GM23338 (cell line): ENCODE measurements at regions not wholly inside any gene's neighbourhood (a gene's known extent, or its start where the extent isn't known, plus 50 kb on each side); places are given as distances from the start of the nearest gene placed in this dataset.

Experiments
- ATAC-seq: fragments of 200-7000 bp; cut with Tn5 transposase; 3 replicates; pipeline ENCODE4 v1.9.1; 2020
- DNase-seq: peaks from one replicate; pipeline ENCODE4 v3.0.0-alpha.2; 2015; ENCODE audit warnings: low spot score
- H2AFZ ChIP-seq: fragments of 200-600 bp; sonication (generic); 2 replicates; pipeline ENCODE4 v1.8.0; 2016; ENCODE audit warnings: antibody characterized with exemption, mild to moderate bottlenecking, moderate library complexity
- H3F3A ChIP-seq: fragments of 200-600 bp; sonication (generic); replicated peaks from 2 replicates; pipeline ENCODE4 v1.8.0; 2017; ENCODE audit warnings: antibody characterized with exemption, mixed run types, low read depth
- H3K27ac ChIP-seq: fragments of 200-600 bp; sonication (generic); 2 replicates; pipeline ENCODE4 v1.6.1; 2016; ENCODE audit warnings: low read depth
- H3K27me3 ChIP-seq: fragments of 200-600 bp; sonication (generic); 2 replicates; pipeline ENCODE4 v1.8.0; 2016; ENCODE audit warnings: mild to moderate bottlenecking, mixed run types, moderate library complexity; ENCODE audit not compliant: insufficient read depth
- H3K36me3 ChIP-seq: fragments of 200-600 bp; sonication (generic); 2 replicates; pipeline ENCODE4 v1.8.0; 2016; ENCODE audit warnings: mild to moderate bottlenecking; ENCODE audit not compliant: insufficient read depth
- H3K4me1 ChIP-seq: fragments of 200-600 bp; sonication (generic); 2 replicates; pipeline ENCODE4 v1.8.0; 2016; ENCODE audit warnings: mild to moderate bottlenecking, moderate library complexity; ENCODE audit not compliant: insufficient read depth
- H3K4me2 ChIP-seq: fragments of 200-600 bp; sonication (generic); 2 replicates; pipeline ENCODE4 v1.7.1; 2017; ENCODE audit warnings: mixed run types
- H3K4me3 ChIP-seq: fragments of 200-600 bp; sonication (generic); 2 replicates; pipeline ENCODE4 v1.6.1; 2016; ENCODE audit warnings: mixed run types
- H3K79me2 ChIP-seq: fragments of 200-600 bp; sonication (generic); replicated peaks from 2 replicates; pipeline ENCODE4 v1.8.0; 2017; ENCODE audit warnings: mild to moderate bottlenecking; ENCODE audit not compliant: insufficient read depth
- H3K9me2 ChIP-seq: fragments of 200-600 bp; sonication (generic); 2 replicates; pipeline ENCODE4 v1.8.0; 2017; ENCODE audit not compliant: insufficient read depth
- H4K20me1 ChIP-seq: fragments of 200-600 bp; sonication (generic); replicated peaks from 2 replicates; pipeline ENCODE4 v1.8.0; 2017; ENCODE audit warnings: mild to moderate bottlenecking; ENCODE audit not compliant: insufficient read depth
- H3K27ac Mint-ChIP-seq: 2 replicates; pipeline ENCODE4 v1.8.0; 2020; ENCODE audit warnings: inconsistent platforms, mild to moderate bottlenecking, moderate library complexity, mixed read lengths
- H3K27me3 Mint-ChIP-seq: 3 replicates; pipeline ENCODE4 v1.8.0; 2022; ENCODE audit warnings: low read depth, mild to moderate bottlenecking, moderate library complexity, mixed read lengths, inconsistent platforms; ENCODE audit not compliant: insufficient read depth, poor library complexity
- H3K36me3 Mint-ChIP-seq: 3 replicates; pipeline ENCODE4 v1.8.0; 2021; ENCODE audit warnings: low read depth, mild to moderate bottlenecking, inconsistent platforms, moderate library complexity, mixed read lengths
- H3K4me1 Mint-ChIP-seq: 3 replicates; pipeline ENCODE4 v1.8.0; 2020; ENCODE audit warnings: mild to moderate bottlenecking, inconsistent platforms, mixed read lengths
- H3K4me3 Mint-ChIP-seq: 3 replicates; pipeline ENCODE4 v1.8.0; 2021; ENCODE audit warnings: moderate library complexity, mild to moderate bottlenecking, inconsistent platforms, mixed read lengths
- H3K9me3 Mint-ChIP-seq: 3 replicates; pipeline ENCODE4 v1.8.0; 2020; ENCODE audit warnings: moderate library complexity, mild to moderate bottlenecking, inconsistent platforms, mixed read lengths
- CREB1 ChIP-seq: fragments of 250-450 bp; sonication (Bioruptor Pico); IDR thresholded peaks from 2 replicates; pipeline ENCODE4 v1.5.0; 2020; ENCODE audit warnings: low read depth, mild to moderate bottlenecking, moderate library complexity
- EZH2 ChIP-seq: fragments of 200-600 bp; sonication (generic); IDR thresholded peaks from one replicate; pipeline ENCODE4 v1.8.0; 2017; ENCODE audit warnings: antibody characterized with exemption, mild to moderate bottlenecking, low read depth; ENCODE audit not compliant: unreplicated experiment
- EZH2phosphoT487 ChIP-seq: fragments of 200-600 bp; sonication (generic); IDR thresholded peaks from one replicate; pipeline ENCODE4 v1.8.1; 2018; ENCODE audit warnings: antibody characterized with exemption; ENCODE audit not compliant: unreplicated experiment
- NANOG ChIP-seq: IDR thresholded peaks from 2 replicates; pipeline ENCODE4 v1.6.1; 2016; ENCODE audit warnings: antibody characterized with exemption, borderline replicate concordance
- POLR2AphosphoS5 ChIP-seq: IDR thresholded peaks from 2 replicates; pipeline ENCODE4 v1.6.1; 2016; ENCODE audit warnings: antibody characterized with exemption, low read depth
- STAT1 ChIP-seq: IDR thresholded peaks from one replicate; pipeline ENCODE4 v1.6.1; 2016; ENCODE audit warnings: antibody characterized with exemption; ENCODE audit not compliant: unreplicated experiment
- ZNF114 ChIP-seq: fragments of 250-450 bp; sonication (Bioruptor Pico); IDR thresholded peaks from 2 replicates; pipeline ENCODE4 v1.5.0; 2020; ENCODE audit warnings: mild to moderate bottlenecking, moderate library complexity
- ZNF331 ChIP-seq: fragments of 250-450 bp; sonication (Bioruptor Pico); IDR thresholded peaks from 2 replicates; pipeline ENCODE4 v1.5.0; 2020; ENCODE audit warnings: low read depth, mild to moderate bottlenecking, moderate library complexity
- TF ChIP-seq, protein P1 (sequence below): IDR thresholded peaks from one replicate; pipeline ENCODE4 v1.6.1; 2018; ENCODE audit warnings: antibody characterized with exemption; ENCODE audit not compliant: unreplicated experiment
- TF ChIP-seq, protein P2 (sequence below): fragments of 250-450 bp; sonication (Bioruptor Pico); IDR thresholded peaks from 2 replicates; pipeline ENCODE4 v1.5.0; 2020; ENCODE audit warnings: mild to moderate bottlenecking, moderate library complexity
- TF ChIP-seq, protein P3 (sequence below): IDR thresholded peaks from 2 replicates; pipeline ENCODE4 v1.6.1; 2016; ENCODE audit warnings: antibody characterized with exemption

DNA sequence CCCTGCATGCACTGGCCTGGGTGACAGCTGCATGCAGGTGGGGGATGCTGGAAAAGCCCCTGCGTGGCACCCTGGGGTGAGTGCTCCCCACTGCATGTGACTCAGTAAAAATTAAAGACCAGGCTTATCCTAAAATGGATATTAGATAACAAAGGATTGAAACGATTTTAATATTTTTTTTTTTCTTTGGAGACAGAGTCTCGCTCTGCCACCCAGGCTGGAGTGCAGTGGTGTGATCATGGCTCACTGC, 334.9 kb downstream of the C16orf95 start (continued):
- TF ChIP-seq, protein P1, sequence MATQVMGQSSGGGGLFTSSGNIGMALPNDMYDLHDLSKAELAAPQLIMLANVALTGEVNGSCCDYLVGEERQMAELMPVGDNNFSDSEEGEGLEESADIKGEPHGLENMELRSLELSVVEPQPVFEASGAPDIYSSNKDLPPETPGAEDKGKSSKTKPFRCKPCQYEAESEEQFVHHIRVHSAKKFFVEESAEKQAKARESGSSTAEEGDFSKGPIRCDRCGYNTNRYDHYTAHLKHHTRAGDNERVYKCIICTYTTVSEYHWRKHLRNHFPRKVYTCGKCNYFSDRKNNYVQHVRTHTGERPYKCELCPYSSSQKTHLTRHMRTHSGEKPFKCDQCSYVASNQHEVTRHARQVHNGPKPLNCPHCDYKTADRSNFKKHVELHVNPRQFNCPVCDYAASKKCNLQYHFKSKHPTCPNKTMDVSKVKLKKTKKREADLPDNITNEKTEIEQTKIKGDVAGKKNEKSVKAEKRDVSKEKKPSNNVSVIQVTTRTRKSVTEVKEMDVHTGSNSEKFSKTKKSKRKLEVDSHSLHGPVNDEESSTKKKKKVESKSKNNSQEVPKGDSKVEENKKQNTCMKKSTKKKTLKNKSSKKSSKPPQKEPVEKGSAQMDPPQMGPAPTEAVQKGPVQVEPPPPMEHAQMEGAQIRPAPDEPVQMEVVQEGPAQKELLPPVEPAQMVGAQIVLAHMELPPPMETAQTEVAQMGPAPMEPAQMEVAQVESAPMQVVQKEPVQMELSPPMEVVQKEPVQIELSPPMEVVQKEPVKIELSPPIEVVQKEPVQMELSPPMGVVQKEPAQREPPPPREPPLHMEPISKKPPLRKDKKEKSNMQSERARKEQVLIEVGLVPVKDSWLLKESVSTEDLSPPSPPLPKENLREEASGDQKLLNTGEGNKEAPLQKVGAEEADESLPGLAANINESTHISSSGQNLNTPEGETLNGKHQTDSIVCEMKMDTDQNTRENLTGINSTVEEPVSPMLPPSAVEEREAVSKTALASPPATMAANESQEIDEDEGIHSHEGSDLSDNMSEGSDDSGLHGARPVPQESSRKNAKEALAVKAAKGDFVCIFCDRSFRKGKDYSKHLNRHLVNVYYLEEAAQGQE, result no peak
- no peak for TF ChIP-seq ZNF114 (CRISPR knock-in tag)

DNA sequence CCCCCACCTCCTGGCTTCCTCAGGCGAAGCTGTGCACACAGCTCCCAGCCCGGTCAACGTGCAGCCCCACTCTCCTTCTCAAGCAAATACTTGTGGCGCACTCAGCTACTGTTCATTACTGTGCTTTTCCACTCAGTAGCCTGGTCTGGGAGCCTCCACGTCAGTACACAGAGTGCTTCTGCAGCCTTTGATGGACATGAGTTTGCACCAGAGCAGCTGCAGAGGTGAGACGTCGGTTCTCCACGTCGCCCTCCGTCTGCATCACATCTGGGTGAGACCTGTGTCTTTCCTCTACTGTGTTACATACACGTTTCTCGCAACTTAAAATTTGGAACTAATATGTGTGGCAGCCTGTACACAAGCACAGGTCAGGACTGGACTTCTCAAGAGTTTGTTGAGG, 334.3 kb downstream of the C16orf95 start:
- H3K4me3 ChIP-seq, result no peak overlapping the region
- DNase-seq (no peak), ATAC-seq (no peak)
- Mint-ChIP-seq H3K27me3 (peaks cover 18% of the 10 kb centered on the region), H3K9me3 (peaks cover 11% of the 10 kb centered on the region; the same call in 2 of the 3 replicates), H3K36me3 (peaks cover 3% of the 10 kb centered on the region; the same call in 2 of the 3 replicates), H3K4me3 (no peak overlapping the region), H3K27ac (no peak overlapping the region), H3K4me1 (peaks cover 7% of the 10 kb centered on the region)
- H3K9me2 ChIP-seq, result no peaks in the 10 kb centered on the region
- H4K20me1 ChIP-seq, result no peaks in the 10 kb centered on the region
- no peak overlapping the region for H2AFZ ChIP-seq
- no peak overlapping the region for H3K4me2 ChIP-seq
- no peaks in the 10 kb centered on the region for H3K4me1 ChIP-seq
- H3K79me2 ChIP-seq, result no peaks in the 10 kb centered on the region
- no peaks in the 10 kb centered on the region for H3K36me3 ChIP-seq
- H3K27ac ChIP-seq, result no peak overlapping the region
- no peaks in the 10 kb centered on the region for H3K27me3 ChIP-seq
- no peaks in the 10 kb centered on the region for H3F3A ChIP-seq
- TF ChIP-seq, protein P1, result no peak
- TF ChIP-seq, protein P2, sequence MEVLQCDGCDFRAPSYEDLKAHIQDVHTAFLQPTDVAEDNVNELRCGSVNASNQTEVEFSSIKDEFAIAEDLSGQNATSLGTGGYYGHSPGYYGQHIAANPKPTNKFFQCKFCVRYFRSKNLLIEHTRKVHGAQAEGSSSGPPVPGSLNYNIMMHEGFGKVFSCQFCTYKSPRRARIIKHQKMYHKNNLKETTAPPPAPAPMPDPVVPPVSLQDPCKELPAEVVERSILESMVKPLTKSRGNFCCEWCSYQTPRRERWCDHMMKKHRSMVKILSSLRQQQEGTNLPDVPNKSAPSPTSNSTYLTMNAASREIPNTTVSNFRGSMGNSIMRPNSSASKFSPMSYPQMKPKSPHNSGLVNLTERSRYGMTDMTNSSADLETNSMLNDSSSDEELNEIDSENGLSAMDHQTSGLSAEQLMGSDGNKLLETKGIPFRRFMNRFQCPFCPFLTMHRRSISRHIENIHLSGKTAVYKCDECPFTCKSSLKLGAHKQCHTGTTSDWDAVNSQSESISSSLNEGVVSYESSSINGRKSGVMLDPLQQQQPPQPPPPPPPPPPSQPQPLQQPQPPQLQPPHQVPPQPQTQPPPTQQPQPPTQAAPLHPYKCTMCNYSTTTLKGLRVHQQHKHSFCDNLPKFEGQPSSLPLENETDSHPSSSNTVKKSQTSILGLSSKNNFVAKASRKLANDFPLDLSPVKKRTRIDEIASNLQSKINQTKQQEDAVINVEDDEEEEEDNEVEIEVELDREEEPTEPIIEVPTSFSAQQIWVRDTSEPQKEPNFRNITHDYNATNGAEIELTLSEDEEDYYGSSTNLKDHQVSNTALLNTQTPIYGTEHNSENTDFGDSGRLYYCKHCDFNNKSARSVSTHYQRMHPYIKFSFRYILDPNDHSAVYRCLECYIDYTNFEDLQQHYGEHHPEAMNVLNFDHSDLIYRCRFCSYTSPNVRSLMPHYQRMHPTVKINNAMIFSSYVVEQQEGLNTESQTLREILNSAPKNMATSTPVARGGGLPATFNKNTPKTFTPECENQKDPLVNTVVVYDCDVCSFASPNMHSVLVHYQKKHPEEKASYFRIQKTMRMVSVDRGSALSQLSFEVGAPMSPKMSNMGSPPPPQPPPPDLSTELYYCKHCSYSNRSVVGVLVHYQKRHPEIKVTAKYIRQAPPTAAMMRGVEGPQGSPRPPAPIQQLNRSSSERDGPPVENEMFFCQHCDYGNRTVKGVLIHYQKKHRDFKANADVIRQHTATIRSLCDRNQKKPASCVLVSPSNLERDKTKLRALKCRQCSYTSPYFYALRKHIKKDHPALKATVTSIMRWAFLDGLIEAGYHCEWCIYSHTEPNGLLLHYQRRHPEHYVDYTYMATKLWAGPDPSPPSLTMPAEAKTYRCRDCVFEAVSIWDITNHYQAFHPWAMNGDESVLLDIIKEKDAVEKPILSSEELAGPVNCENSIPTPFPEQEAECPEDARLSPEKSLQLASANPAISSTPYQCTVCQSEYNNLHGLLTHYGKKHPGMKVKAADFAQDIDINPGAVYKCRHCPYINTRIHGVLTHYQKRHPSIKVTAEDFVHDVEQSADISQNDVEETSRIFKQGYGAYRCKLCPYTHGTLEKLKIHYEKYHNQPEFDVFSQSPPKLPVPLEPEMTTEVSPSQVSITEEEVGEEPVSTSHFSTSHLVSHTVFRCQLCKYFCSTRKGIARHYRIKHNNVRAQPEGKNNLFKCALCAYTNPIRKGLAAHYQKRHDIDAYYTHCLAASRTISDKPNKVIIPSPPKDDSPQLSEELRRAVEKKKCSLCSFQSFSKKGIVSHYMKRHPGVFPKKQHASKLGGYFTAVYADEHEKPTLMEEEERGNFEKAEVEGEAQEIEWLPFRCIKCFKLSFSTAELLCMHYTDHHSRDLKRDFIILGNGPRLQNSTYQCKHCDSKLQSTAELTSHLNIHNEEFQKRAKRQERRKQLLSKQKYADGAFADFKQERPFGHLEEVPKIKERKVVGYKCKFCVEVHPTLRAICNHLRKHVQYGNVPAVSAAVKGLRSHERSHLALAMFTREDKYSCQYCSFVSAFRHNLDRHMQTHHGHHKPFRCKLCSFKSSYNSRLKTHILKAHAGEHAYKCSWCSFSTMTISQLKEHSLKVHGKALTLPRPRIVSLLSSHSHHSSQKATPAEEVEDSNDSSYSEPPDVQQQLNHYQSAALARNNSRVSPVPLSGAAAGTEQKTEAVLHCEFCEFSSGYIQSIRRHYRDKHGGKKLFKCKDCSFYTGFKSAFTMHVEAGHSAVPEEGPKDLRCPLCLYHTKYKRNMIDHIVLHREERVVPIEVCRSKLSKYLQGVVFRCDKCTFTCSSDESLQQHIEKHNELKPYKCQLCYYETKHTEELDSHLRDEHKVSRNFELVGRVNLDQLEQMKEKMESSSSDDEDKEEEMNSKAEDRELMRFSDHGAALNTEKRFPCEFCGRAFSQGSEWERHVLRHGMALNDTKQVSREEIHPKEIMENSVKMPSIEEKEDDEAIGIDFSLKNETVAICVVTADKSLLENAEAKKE (CRISPR knock-in tag), result no peak
- TF ChIP-seq EZH2, result no peak
- TF ChIP-seq, protein P3, sequence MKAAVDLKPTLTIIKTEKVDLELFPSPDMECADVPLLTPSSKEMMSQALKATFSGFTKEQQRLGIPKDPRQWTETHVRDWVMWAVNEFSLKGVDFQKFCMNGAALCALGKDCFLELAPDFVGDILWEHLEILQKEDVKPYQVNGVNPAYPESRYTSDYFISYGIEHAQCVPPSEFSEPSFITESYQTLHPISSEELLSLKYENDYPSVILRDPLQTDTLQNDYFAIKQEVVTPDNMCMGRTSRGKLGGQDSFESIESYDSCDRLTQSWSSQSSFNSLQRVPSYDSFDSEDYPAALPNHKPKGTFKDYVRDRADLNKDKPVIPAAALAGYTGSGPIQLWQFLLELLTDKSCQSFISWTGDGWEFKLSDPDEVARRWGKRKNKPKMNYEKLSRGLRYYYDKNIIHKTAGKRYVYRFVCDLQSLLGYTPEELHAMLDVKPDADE, result no peak
- no peak for TF ChIP-seq POLR2AphosphoS5
- no peak for TF ChIP-seq CREB1 (CRISPR knock-in tag)
- no peak for TF ChIP-seq ZNF331 (CRISPR knock-in tag)
- TF ChIP-seq STAT1, result no peak
- TF ChIP-seq EZH2phosphoT487, result no peak
- no peak for TF ChIP-seq NANOG
